Panc1 (cell line): ENCODE measurements at regions not wholly inside any gene's neighbourhood (a gene's known extent, or its start where the extent isn't known, plus 50 kb on each side); places are given as distances from the start of the nearest gene placed in this dataset.

Experiments used
- TF ChIP-seq, protein P1 (sequence below): fragments of 450-650 bp; IDR thresholded peaks from 2 replicates; pipeline ENCODE4 v1.5.1; 2017; ENCODE audit warnings: mild to moderate bottlenecking
- TF ChIP-seq, protein P2 (sequence below), 2 experiments: IDR thresholded peaks; 2 replicates each; pipeline ENCODE4 v1.6.1; 2011 to 2012; ENCODE audit warnings: low read depth in 2 of 2, control low read depth in 1 of 2, low read length in 1 of 2, mild to moderate bottlenecking in 1 of 2, moderate library complexity in 1 of 2; ENCODE audit not compliant: insufficient read depth in 1 of 2

- TF ChIP-seq, protein P1, sequence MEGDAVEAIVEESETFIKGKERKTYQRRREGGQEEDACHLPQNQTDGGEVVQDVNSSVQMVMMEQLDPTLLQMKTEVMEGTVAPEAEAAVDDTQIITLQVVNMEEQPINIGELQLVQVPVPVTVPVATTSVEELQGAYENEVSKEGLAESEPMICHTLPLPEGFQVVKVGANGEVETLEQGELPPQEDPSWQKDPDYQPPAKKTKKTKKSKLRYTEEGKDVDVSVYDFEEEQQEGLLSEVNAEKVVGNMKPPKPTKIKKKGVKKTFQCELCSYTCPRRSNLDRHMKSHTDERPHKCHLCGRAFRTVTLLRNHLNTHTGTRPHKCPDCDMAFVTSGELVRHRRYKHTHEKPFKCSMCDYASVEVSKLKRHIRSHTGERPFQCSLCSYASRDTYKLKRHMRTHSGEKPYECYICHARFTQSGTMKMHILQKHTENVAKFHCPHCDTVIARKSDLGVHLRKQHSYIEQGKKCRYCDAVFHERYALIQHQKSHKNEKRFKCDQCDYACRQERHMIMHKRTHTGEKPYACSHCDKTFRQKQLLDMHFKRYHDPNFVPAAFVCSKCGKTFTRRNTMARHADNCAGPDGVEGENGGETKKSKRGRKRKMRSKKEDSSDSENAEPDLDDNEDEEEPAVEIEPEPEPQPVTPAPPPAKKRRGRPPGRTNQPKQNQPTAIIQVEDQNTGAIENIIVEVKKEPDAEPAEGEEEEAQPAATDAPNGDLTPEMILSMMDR = no peak
- TF ChIP-seq, protein P2, sequence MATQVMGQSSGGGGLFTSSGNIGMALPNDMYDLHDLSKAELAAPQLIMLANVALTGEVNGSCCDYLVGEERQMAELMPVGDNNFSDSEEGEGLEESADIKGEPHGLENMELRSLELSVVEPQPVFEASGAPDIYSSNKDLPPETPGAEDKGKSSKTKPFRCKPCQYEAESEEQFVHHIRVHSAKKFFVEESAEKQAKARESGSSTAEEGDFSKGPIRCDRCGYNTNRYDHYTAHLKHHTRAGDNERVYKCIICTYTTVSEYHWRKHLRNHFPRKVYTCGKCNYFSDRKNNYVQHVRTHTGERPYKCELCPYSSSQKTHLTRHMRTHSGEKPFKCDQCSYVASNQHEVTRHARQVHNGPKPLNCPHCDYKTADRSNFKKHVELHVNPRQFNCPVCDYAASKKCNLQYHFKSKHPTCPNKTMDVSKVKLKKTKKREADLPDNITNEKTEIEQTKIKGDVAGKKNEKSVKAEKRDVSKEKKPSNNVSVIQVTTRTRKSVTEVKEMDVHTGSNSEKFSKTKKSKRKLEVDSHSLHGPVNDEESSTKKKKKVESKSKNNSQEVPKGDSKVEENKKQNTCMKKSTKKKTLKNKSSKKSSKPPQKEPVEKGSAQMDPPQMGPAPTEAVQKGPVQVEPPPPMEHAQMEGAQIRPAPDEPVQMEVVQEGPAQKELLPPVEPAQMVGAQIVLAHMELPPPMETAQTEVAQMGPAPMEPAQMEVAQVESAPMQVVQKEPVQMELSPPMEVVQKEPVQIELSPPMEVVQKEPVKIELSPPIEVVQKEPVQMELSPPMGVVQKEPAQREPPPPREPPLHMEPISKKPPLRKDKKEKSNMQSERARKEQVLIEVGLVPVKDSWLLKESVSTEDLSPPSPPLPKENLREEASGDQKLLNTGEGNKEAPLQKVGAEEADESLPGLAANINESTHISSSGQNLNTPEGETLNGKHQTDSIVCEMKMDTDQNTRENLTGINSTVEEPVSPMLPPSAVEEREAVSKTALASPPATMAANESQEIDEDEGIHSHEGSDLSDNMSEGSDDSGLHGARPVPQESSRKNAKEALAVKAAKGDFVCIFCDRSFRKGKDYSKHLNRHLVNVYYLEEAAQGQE (IDR thresholded peaks at IDR 0.05; ENCODE audit: insufficient read depth in 1 of 2, low read depth in 2 of 2, low read length in 1 of 2) = no peak
These were observed 53.2 kb upstream of the HEPHL1 start for GRCh38 chr11:93967944-93968343.
